Fibroblast of the aortic adventitia (primary cell): ENCODE measurements at regions not wholly inside any gene's neighbourhood (a gene's known extent, or its start where the extent isn't known, plus 50 kb on each side); places are given as distances from the start of the nearest gene placed in this dataset.

Experiments used
- DNase-seq: peaks from one replicate; pipeline ENCODE4 v3.0.0-alpha.2; 2010; ENCODE audit warnings: low read depth
- H3K4me3 ChIP-seq: 2 replicates; pipeline ENCODE4 v1.5.1; 2011; ENCODE audit warnings: low read depth, mild to moderate bottlenecking, control low read depth, low read length, moderate library complexity
- CTCF ChIP-seq: IDR thresholded peaks from 2 replicates; pipeline ENCODE4 v1.5.1; 2011; ENCODE audit warnings: mild to moderate bottlenecking, low read length, control low read depth, inconsistent platforms; ENCODE audit not compliant: insufficient read depth

- H3K4me3 ChIP-seq: no peak overlapping the region
- no peak for DNase-seq
- TF ChIP-seq CTCF: no peak
Observed at GRCh38 chr11:45428541-45429230, 142.5 kb upstream of the SYT13 start.

GRCh38 chr11:45428116-45428515 is 142.0 kb upstream of the SYT13 start:
- TF ChIP-seq CTCF: no peak
- no peak for DNase-seq
- H3K4me3 ChIP-seq: no peak overlapping the region

GRCh38 chr11:45424411-45425180 is 138.5 kb upstream of the SYT13 start:
- DNase-seq: no peak
- H3K4me3 ChIP-seq: no peak overlapping the region
- no peak for TF ChIP-seq CTCF

GRCh38 chr11:45423475-45424120 is 137.5 kb upstream of the SYT13 start:
- DNase-seq: no peak
- TF ChIP-seq CTCF: no peak
- H3K4me3 ChIP-seq: no peak overlapping the region

- TF ChIP-seq CTCF: no peak
- DNase-seq: no peak
- H3K4me3 ChIP-seq: no peak overlapping the region
Observed at GRCh38 chr11:45423036-45423435, 136.9 kb upstream of the SYT13 start.

GRCh38 chr11:45414088-45414487 is 127.9 kb upstream of the SYT13 start:
- TF ChIP-seq CTCF: no peak
- DNase-seq: no peak
- H3K4me3 ChIP-seq: no peak overlapping the region
